GM12872 (cell line): ENCODE measurements at regions not wholly inside any gene's neighbourhood (a gene's known extent, or its start where the extent isn't known, plus 50 kb on each side); places are given as distances from the start of the nearest gene placed in this dataset.

Experiments
- TF ChIP-seq, protein P1 (sequence below): IDR thresholded peaks from 3 replicates; pipeline ENCODE4 v1.5.1; 2011; ENCODE audit warnings: low read depth, mild to moderate bottlenecking, low read length, moderate library complexity; ENCODE audit not compliant: insufficient read depth

DNA sequence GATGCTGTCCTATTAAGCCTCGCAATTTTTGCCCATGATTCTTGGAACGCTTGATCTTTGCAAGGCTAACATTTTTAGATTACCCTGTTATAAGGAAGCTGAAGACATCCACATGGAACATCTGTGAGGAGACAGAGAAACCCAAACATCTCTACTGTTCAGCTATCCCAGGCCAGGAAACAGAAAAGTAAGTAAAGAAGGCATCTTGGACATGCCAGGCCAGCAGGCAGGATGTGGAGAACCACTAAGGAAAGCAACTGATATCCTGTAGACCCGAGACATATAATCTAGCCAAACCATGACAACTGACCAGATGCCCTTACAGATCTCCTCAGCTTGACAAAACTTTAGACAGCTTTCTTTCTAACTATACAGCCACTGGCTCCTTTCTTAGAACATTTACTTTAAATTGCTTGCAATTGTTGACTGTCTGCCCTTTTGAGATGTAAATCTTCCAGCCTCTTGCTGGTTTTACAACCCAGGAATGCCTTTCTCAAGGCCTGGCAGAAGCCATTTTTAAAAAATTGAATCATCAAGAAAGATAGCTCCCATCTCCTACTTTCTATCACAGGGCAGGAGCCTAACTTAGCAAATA, 255.8 kb upstream of the DACH1 start:
- TF ChIP-seq, protein P1, sequence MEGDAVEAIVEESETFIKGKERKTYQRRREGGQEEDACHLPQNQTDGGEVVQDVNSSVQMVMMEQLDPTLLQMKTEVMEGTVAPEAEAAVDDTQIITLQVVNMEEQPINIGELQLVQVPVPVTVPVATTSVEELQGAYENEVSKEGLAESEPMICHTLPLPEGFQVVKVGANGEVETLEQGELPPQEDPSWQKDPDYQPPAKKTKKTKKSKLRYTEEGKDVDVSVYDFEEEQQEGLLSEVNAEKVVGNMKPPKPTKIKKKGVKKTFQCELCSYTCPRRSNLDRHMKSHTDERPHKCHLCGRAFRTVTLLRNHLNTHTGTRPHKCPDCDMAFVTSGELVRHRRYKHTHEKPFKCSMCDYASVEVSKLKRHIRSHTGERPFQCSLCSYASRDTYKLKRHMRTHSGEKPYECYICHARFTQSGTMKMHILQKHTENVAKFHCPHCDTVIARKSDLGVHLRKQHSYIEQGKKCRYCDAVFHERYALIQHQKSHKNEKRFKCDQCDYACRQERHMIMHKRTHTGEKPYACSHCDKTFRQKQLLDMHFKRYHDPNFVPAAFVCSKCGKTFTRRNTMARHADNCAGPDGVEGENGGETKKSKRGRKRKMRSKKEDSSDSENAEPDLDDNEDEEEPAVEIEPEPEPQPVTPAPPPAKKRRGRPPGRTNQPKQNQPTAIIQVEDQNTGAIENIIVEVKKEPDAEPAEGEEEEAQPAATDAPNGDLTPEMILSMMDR = no peak

DNA sequence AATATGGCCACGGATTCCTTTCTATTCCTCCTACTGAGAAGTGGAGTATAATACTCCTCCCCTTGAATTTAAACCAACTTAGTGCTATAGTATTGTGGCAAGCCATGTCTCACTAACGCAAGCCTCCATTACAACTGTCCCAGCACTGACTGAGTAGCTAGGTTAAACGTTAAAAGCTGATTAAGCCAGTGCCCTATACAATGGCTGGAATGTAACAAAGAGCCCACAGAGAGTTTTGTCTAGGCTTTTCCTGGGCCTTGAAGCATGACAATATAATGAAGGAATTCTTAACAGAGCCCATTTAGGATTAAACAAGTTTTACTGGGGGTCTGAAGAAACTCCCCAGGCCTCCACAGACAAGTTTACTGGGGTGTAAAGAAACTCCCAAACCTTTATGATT, 254.5 kb upstream of the DACH1 start:
- TF ChIP-seq, protein P1 = no peak

DNA sequence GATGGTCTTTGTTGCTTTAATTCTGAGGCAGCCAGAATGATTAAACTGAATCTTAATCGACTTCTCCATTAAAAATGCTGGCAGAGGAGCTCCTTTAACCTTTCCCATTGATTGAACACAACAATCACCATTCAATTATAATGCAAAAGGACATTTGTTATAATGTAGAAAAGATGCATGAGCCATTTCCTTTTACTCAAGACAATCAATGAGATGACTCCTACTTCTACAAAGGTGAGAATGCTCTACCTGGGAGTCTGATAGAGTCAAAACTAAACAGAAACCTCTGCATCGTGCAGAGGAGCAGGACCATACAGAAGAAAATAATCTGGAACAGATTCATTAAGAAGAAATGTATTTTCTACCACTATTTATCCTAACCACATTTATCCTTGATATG, 253.6 kb upstream of the DACH1 start:
- TF ChIP-seq, protein P1 = no peak

DNA sequence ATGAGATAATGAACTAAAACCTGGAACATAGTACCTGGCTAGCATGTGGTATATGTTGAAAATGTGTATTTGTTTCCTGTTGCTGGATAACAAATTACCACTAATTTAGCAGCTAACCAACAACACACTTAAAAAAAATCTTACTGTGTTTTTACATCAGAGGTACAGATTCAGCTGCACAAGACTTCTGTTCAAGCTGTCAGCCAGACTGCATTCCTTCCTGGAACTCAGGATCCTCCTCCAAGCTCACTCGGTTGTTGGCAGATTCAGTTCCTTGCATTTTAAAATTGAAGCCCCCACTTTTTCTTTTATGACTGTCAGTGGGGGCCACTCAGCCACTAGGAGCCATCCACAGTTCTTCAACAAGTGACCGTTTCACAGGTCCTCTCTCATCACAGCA, 246.9 kb upstream of the DACH1 start:
- TF ChIP-seq, protein P1 = no peak

DNA sequence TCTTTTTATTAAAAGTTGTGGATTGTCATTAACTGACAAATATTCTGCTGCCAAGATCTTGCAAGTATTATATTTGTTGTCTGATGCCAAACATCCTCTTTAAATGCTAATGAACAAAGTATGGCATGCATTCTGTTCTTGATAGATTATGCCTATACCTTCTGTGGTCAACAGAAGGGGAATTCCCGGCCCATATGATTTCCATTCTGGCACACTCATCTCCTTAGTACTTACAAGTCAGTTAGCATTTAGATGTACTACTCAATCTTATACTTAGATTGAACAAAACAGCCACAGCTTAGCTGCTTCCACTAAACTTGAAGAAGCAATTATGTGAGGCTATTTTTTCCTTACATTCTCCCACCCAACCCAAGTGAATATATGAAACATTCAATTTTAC, 246.1 kb upstream of the DACH1 start:
- TF ChIP-seq, protein P1 = no peak

DNA sequence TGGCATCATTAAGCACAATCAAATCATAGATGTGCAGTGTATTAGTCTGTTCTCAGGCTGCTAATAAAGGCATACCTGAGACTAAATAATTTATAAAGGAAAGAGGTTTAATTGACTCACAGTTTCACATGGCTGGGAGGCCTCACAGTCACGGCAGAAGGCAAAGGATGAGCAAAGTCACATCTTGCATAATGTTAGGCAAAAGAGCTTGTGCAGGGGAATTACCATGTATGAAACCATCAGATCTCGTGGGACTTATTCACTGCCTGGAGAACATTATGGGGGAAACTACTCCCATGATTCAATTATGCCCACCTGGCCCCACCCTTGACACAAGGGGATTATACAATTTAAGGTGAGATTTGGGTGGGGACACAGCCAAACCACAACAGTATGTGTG, 245.2 kb upstream of the DACH1 start:
- TF ChIP-seq, protein P1 = no peak

DNA sequence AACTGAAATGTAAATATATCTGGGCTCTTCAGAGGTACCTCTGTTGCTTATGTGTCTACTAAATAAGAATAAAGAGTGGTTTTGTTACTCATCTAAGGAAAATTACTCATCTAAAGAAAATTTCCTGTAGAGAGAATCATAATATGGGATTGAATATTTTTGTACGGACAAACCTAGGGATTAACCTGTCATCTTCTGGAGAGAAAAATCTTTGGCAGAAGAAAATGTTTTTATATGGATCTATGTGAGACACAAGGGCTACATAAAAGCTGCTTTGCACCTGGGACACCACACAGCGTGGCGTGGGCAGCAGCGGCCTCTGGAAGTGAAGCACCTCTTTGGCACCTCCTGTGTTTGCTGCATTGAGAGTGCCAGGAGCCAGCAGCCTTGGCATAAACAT, 242.9 kb upstream of the DACH1 start:
- TF ChIP-seq, protein P1 = no peak
